Gastroesophageal sphincter (tissue), 3 donors: ENCODE measurements at regions not wholly inside any gene's neighbourhood (a gene's known extent, or its start where the extent isn't known, plus 50 kb on each side); places are given as distances from the start of the nearest gene placed in this dataset.
"Not testable (repeated sequence)": the region's sequence is repeated elsewhere in the genome, so short reads cannot be mapped to it uniquely, and the experiment has no call there.

Source experiments
- CTCF ChIP-seq, 4 experiments: fragments of 200-600 bp in 2 of 4; fragments of 450-650 bp in 2 of 4; sonication (generic) in 1 of 4; IDR thresholded peaks; one replicate each; pipeline ENCODE4 v1.5.1; 2017 to 2019; ENCODE audit warnings: antibody characterized with exemption in 4 of 4, mild to moderate bottlenecking in 2 of 4, moderate library complexity in 2 of 4
- EP300 ChIP-seq: sonication (generic); formaldehyde crosslinking; IDR thresholded peaks from one replicate; pipeline ENCODE4 v1.6.1; 2017; ENCODE audit warnings: antibody characterized with exemption, mild to moderate bottlenecking
- POLR2A ChIP-seq, 2 donors: fragments of 450-650 bp; IDR thresholded peaks; one replicate each; pipeline ENCODE4 v1.6.1; 2017; ENCODE audit warnings: antibody characterized with exemption in 2 of 2, mild to moderate bottlenecking in 2 of 2, moderate library complexity in 1 of 2
- POLR2AphosphoS5 ChIP-seq: sonication (generic); formaldehyde crosslinking; IDR thresholded peaks from one replicate; pipeline ENCODE4 v1.6.1; 2017; ENCODE audit warnings: antibody characterized with exemption

GRCh38 chr2:221892006-221892405, 319.9 kb upstream of the EPHA4 start:
- TF ChIP-seq CTCF (IDR thresholded peaks at IDR 0.05); POLR2A (IDR thresholded peaks at IDR 0.05); EP300; POLR2AphosphoS5: not testable (repeated sequence)
